Activated naive CD8-positive, alpha-beta T cell treated with anti-CD3 and anti-CD28 coated beads, Interleukin-2, amount 50 U/mL, for 24 hours (primary cell): ENCODE measurements at regions not wholly inside any gene's neighbourhood (a gene's known extent, or its start where the extent isn't known, plus 50 kb on each side); places are given as distances from the start of the nearest gene placed in this dataset.
"Not testable (repeated sequence)": the region's sequence is repeated elsewhere in the genome, so short reads cannot be mapped to it uniquely, and the experiment has no call there.

ENCODE experiments used
- ATAC-seq: fragments of 150-1000 bp; cut with Tn5 transposase; one replicate; pipeline ENCODE4 v1.10.0; 2021
- DNase-seq: peaks from one replicate; pipeline ENCODE4 v3.0.0; 2021
- H3K27ac Mint-ChIP-seq: one replicate; pipeline ENCODE4 v1.8.0; 2021; ENCODE audit warnings: mild to moderate bottlenecking, mixed read lengths
- H3K27me3 Mint-ChIP-seq: one replicate; pipeline ENCODE4 v1.8.0; 2021; ENCODE audit warnings: mixed read lengths
- H3K36me3 Mint-ChIP-seq: one replicate; pipeline ENCODE4 v1.8.0; 2021; ENCODE audit warnings: low read depth, mixed read lengths
- H3K4me1 Mint-ChIP-seq: one replicate; pipeline ENCODE4 v1.8.0; 2021; ENCODE audit warnings: mixed read lengths
- H3K4me3 Mint-ChIP-seq: one replicate; pipeline ENCODE4 v1.8.0; 2021; ENCODE audit warnings: mild to moderate bottlenecking, moderate library complexity, mixed read lengths
- H3K9me3 Mint-ChIP-seq: one replicate; pipeline ENCODE4 v1.8.0; 2021; ENCODE audit warnings: mixed read lengths

- no peaks in the 10 kb centered on the region for H3K27me3 Mint-ChIP-seq
- ATAC-seq (no peak), DNase-seq (no peak)
- H3K4me3 Mint-ChIP-seq = no peak overlapping the region
- no peaks in the 10 kb centered on the region for H3K4me1 Mint-ChIP-seq
- H3K27ac Mint-ChIP-seq = no peak overlapping the region
- H3K9me3 Mint-ChIP-seq = no peaks in the 10 kb centered on the region
- no peaks in the 10 kb centered on the region for H3K36me3 Mint-ChIP-seq
Measured at GRCh38 chr1:196160066-196160795, 448.0 kb downstream of the KCNT2 start.

- H3K27me3 Mint-ChIP-seq = no peaks in the 10 kb centered on the region
Measured at GRCh38 chr1:196155586-196155985, 452.7 kb downstream of the KCNT2 start.

GRCh38 chr1:196152975-196153374, 455.3 kb downstream of the KCNT2 start:
- Mint-ChIP-seq H3K27me3 (no peaks in the 10 kb centered on the region), H3K27ac (no peak overlapping the region), H3K36me3 (no peaks in the 10 kb centered on the region), H3K4me1 (no peaks in the 10 kb centered on the region), H3K4me3 (no peak overlapping the region), H3K9me3 (no peaks in the 10 kb centered on the region)
- DNase-seq (no peak), ATAC-seq (no peak)

More at GRCh38 chr1:196155586-196155985, 452.7 kb downstream of the KCNT2 start:
- DNase-seq (no peak), ATAC-seq (no peak)
- no peaks in the 10 kb centered on the region for H3K9me3 Mint-ChIP-seq
- H3K27ac Mint-ChIP-seq = no peak overlapping the region
- H3K4me3 Mint-ChIP-seq = no peak overlapping the region
- no peaks in the 10 kb centered on the region for H3K4me1 Mint-ChIP-seq
- no peaks in the 10 kb centered on the region for H3K36me3 Mint-ChIP-seq

GRCh38 chr1:196152086-196152485, 456.2 kb downstream of the KCNT2 start:
- H3K36me3 Mint-ChIP-seq = no peaks in the 10 kb centered on the region
- no peaks in the 10 kb centered on the region for H3K4me1 Mint-ChIP-seq
- H3K4me3 Mint-ChIP-seq = no peak overlapping the region
- no peak overlapping the region for H3K27ac Mint-ChIP-seq
- no peaks in the 10 kb centered on the region for H3K27me3 Mint-ChIP-seq
- DNase-seq (no peak), ATAC-seq (no peak)
- H3K9me3 Mint-ChIP-seq = no peaks in the 10 kb centered on the region

- Mint-ChIP-seq H3K4me1 (no peaks in the 10 kb centered on the region), H3K9me3 (no peaks in the 10 kb centered on the region), H3K27me3 (no peaks in the 10 kb centered on the region), H3K27ac (no peak overlapping the region), H3K4me3 (no peak overlapping the region), H3K36me3 (no peaks in the 10 kb centered on the region)
- ATAC-seq = no peak
- no peak for DNase-seq
Measured at GRCh38 chr1:196148367-196148970, 459.8 kb downstream of the KCNT2 start.

GRCh38 chr1:196147530-196147929, 460.7 kb downstream of the KCNT2 start:
- no peak overlapping the region for H3K27ac Mint-ChIP-seq
- DNase-seq = no peak
- no peaks in the 10 kb centered on the region for H3K27me3 Mint-ChIP-seq
- no peak for ATAC-seq
- H3K4me1 Mint-ChIP-seq = no peaks in the 10 kb centered on the region
- no peaks in the 10 kb centered on the region for H3K36me3 Mint-ChIP-seq
- H3K4me3 Mint-ChIP-seq = no peak overlapping the region
- no peaks in the 10 kb centered on the region for H3K9me3 Mint-ChIP-seq

- not testable (repeated sequence) for H3K4me1 Mint-ChIP-seq, ATAC-seq, H3K9me3 Mint-ChIP-seq, H3K4me3 Mint-ChIP-seq, DNase-seq, H3K27ac Mint-ChIP-seq, H3K36me3 Mint-ChIP-seq, H3K27me3 Mint-ChIP-seq
Measured at GRCh38 chr1:196145151-196145550, 463.1 kb downstream of the KCNT2 start.

- H3K4me3 Mint-ChIP-seq = no peak overlapping the region
- no peaks in the 10 kb centered on the region for H3K9me3 Mint-ChIP-seq
- H3K4me1 Mint-ChIP-seq = no peaks in the 10 kb centered on the region
- ATAC-seq (no peak), DNase-seq (no peak)
- no peaks in the 10 kb centered on the region for H3K27me3 Mint-ChIP-seq
- no peak overlapping the region for H3K27ac Mint-ChIP-seq
- H3K36me3 Mint-ChIP-seq = no peaks in the 10 kb centered on the region
Measured at GRCh38 chr1:196144588-196144987, 463.7 kb downstream of the KCNT2 start.

GRCh38 chr1:196143602-196144342, 464.5 kb downstream of the KCNT2 start:
- no peaks in the 10 kb centered on the region for H3K36me3 Mint-ChIP-seq
- no peak overlapping the region for H3K27ac Mint-ChIP-seq
- no peak overlapping the region for H3K4me3 Mint-ChIP-seq
- ATAC-seq = no peak
- no peaks in the 10 kb centered on the region for H3K27me3 Mint-ChIP-seq
- H3K4me1 Mint-ChIP-seq = no peaks in the 10 kb centered on the region
- no peaks in the 10 kb centered on the region for H3K9me3 Mint-ChIP-seq
- no peak for DNase-seq

- no peak overlapping the region for H3K27ac Mint-ChIP-seq
- H3K4me1 Mint-ChIP-seq = no peaks in the 10 kb centered on the region
- H3K4me3 Mint-ChIP-seq = no peak overlapping the region
- no peak for DNase-seq
- no peak for ATAC-seq
- H3K9me3 Mint-ChIP-seq = no peaks in the 10 kb centered on the region
- no peaks in the 10 kb centered on the region for H3K36me3 Mint-ChIP-seq
- H3K27me3 Mint-ChIP-seq = no peaks in the 10 kb centered on the region
Measured at GRCh38 chr1:196142111-196142640, 466.1 kb downstream of the KCNT2 start.

GRCh38 chr1:196136396-196136795, 471.8 kb downstream of the KCNT2 start:
- Mint-ChIP-seq H3K27ac (no peak overlapping the region), H3K4me3 (no peak overlapping the region), H3K9me3 (no peaks in the 10 kb centered on the region), H3K36me3 (no peaks in the 10 kb centered on the region), H3K27me3 (no peaks in the 10 kb centered on the region), H3K4me1 (no peaks in the 10 kb centered on the region)
- ATAC-seq = no peak
- no peak for DNase-seq

- no peaks in the 10 kb centered on the region for H3K9me3 Mint-ChIP-seq
- no peak overlapping the region for H3K27ac Mint-ChIP-seq
- no peak for DNase-seq
- no peak for ATAC-seq
- no peak overlapping the region for H3K4me3 Mint-ChIP-seq
- no peaks in the 10 kb centered on the region for H3K27me3 Mint-ChIP-seq
- no peaks in the 10 kb centered on the region for H3K36me3 Mint-ChIP-seq
- H3K4me1 Mint-ChIP-seq = no peaks in the 10 kb centered on the region
Measured at GRCh38 chr1:196131691-196132090, 476.5 kb downstream of the KCNT2 start.

GRCh38 chr1:196128835-196129234, 479.4 kb downstream of the KCNT2 start:
- ATAC-seq = no peak
- no peaks in the 10 kb centered on the region for H3K4me1 Mint-ChIP-seq
- no peak for DNase-seq
- H3K9me3 Mint-ChIP-seq = no peaks in the 10 kb centered on the region
- no peaks in the 10 kb centered on the region for H3K36me3 Mint-ChIP-seq
- no peak overlapping the region for H3K27ac Mint-ChIP-seq
- no peaks in the 10 kb centered on the region for H3K27me3 Mint-ChIP-seq
- H3K4me3 Mint-ChIP-seq = no peak overlapping the region

- no peaks in the 10 kb centered on the region for H3K36me3 Mint-ChIP-seq
- H3K9me3 Mint-ChIP-seq = no peaks in the 10 kb centered on the region
Measured at GRCh38 chr1:196121181-196121580, 487.1 kb downstream of the KCNT2 start.

GRCh38 chr1:196115646-196116045, 492.6 kb downstream of the KCNT2 start:
- no peaks in the 10 kb centered on the region for H3K36me3 Mint-ChIP-seq
- ATAC-seq (no peak), DNase-seq (no peak)
- H3K4me3 Mint-ChIP-seq = no peak overlapping the region
- H3K4me1 Mint-ChIP-seq = no peaks in the 10 kb centered on the region
- no peaks in the 10 kb centered on the region for H3K27me3 Mint-ChIP-seq
- H3K9me3 Mint-ChIP-seq = peaks cover 4% of the 10 kb centered on the region
- no peak overlapping the region for H3K27ac Mint-ChIP-seq

More at GRCh38 chr1:196121181-196121580, 487.1 kb downstream of the KCNT2 start:
- no peaks in the 10 kb centered on the region for H3K4me1 Mint-ChIP-seq
- H3K27me3 Mint-ChIP-seq = no peaks in the 10 kb centered on the region
- ATAC-seq = no peak
- no peak for DNase-seq
- H3K27ac Mint-ChIP-seq = no peak overlapping the region
- H3K4me3 Mint-ChIP-seq = no peak overlapping the region
